GM12864 (cell line): ENCODE measurements at regions not wholly inside any gene's neighbourhood (a gene's known extent, or its start where the extent isn't known, plus 50 kb on each side); places are given as distances from the start of the nearest gene placed in this dataset.

Source experiments
- DNase-seq: peaks from one replicate; pipeline ENCODE4 v3.0.0-alpha.2; 2011; ENCODE audit warnings: low read depth
- H3K4me3 ChIP-seq: 2 replicates; pipeline ENCODE4 v1.5.1; 2011; ENCODE audit warnings: mild to moderate bottlenecking, low read depth, low read length, control low read depth
- CTCF ChIP-seq: IDR thresholded peaks from 2 replicates; pipeline ENCODE4 v1.5.1; 2011; ENCODE audit warnings: low read depth, mild to moderate bottlenecking, moderate library complexity, low read length, control low read depth, inconsistent platforms; ENCODE audit errors: missing control alignments

GRCh38 chr14:84080944-84081343, 1449.0 kb upstream of the FLRT2 start:
- no peak overlapping the region for H3K4me3 ChIP-seq
- no peak for TF ChIP-seq CTCF
- no peak for DNase-seq

- TF ChIP-seq CTCF: no peak
These were observed 1445.8 kb upstream of the FLRT2 start for GRCh38 chr14:84084056-84084630.

GRCh38 chr14:84085493-84085892, 1444.5 kb upstream of the FLRT2 start:
- DNase-seq: no peak
- H3K4me3 ChIP-seq: no peak overlapping the region
- TF ChIP-seq CTCF: no peak

More at GRCh38 chr14:84084056-84084630, 1445.8 kb upstream of the FLRT2 start:
- DNase-seq: no peak
- H3K4me3 ChIP-seq: no peak overlapping the region

- DNase-seq: no peak
- no peak overlapping the region for H3K4me3 ChIP-seq
- no peak for TF ChIP-seq CTCF
These were observed 1443.2 kb upstream of the FLRT2 start for GRCh38 chr14:84086714-84087113.

GRCh38 chr14:84087986-84088531, 1441.9 kb upstream of the FLRT2 start:
- no peak for DNase-seq
- no peak overlapping the region for H3K4me3 ChIP-seq
- TF ChIP-seq CTCF: no peak

- no peak for TF ChIP-seq CTCF
- DNase-seq: no peak
- H3K4me3 ChIP-seq: no peak overlapping the region
These were observed 1439.1 kb upstream of the FLRT2 start for GRCh38 chr14:84090837-84091236.

GRCh38 chr14:84095681-84096080, 1434.3 kb upstream of the FLRT2 start:
- no peak for DNase-seq
- no peak overlapping the region for H3K4me3 ChIP-seq
- TF ChIP-seq CTCF: no peak
